GM12872 (cell line): ENCODE measurements at regions not wholly inside any gene's neighbourhood (a gene's known extent, or its start where the extent isn't known, plus 50 kb on each side); places are given as distances from the start of the nearest gene placed in this dataset.

ENCODE experiments used
- CTCF ChIP-seq: IDR thresholded peaks from 3 replicates; pipeline ENCODE4 v1.5.1; 2011; ENCODE audit warnings: low read depth, mild to moderate bottlenecking, low read length, moderate library complexity; ENCODE audit not compliant: insufficient read depth

DNA sequence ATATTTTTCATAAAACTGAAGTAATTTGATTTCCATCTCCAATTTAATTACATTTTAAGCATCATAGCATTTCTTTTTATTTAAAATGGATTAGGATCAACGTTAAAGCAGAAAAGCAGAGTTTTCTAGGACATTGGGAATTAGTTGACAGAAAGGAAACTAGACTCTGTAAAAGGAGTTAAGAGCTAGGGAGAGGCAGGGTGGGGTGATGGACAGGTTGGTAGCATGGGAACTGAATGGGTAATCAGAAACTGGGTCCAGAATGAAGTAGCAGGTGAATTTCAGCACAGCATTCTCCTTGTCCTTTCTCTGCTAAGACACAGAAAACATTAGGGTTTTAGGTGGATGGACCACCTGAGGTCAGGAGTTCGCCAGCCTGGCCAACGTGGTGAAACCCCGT is 97.6 kb downstream of the ANAPC4 start:
- TF ChIP-seq CTCF = no peak

GRCh38 chr4:25477221-25477620 is 100.2 kb downstream of the ANAPC4 start:
- no peak for TF ChIP-seq CTCF

- TF ChIP-seq CTCF = no peak
Observed at GRCh38 chr4:25481648-25482047, 104.6 kb downstream of the ANAPC4 start.

- no peak for TF ChIP-seq CTCF
Observed at GRCh38 chr4:25484243-25484721, 107.2 kb downstream of the ANAPC4 start.

- TF ChIP-seq CTCF = no peak
Observed at GRCh38 chr4:25485104-25485503, 108.0 kb downstream of the ANAPC4 start.

DNA sequence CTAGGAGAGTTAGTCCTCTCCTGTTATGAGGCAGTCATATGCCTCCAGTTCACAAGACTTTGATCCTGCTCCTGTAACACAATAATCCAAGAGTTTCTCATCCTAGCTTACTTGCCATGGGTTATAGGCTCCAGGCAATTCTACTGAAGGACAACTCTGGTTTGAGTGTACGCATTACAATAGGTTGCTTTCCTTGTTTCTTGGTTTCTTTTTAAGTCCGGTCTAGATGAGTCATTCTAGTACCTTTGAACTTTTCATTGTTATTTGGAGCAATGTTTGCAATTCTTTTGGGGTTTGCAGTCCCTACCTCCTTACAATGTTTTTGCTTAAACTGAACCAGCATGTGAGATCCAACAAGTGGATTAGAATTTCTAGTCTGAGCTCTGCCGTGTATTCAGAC is 109.1 kb downstream of the ANAPC4 start:
- no peak for TF ChIP-seq CTCF

- no peak for TF ChIP-seq CTCF
Observed at GRCh38 chr4:25487155-25487554, 110.1 kb downstream of the ANAPC4 start.
